T-helper 2 cell treated with Interferon-gamma antibody and Interleukin-4, amounts not matched to agents 5 μg/mL and 100 μg/mL, for 36 hours (primary cell): ENCODE measurements at regions not wholly inside any gene's neighbourhood (a gene's known extent, or its start where the extent isn't known, plus 50 kb on each side); places are given as distances from the start of the nearest gene placed in this dataset.

Source experiments
- DNase-seq: peaks from one replicate; pipeline ENCODE4 v3.0.0; 2021; ENCODE audit warnings: low spot score
- H3K27ac Mint-ChIP-seq: one replicate; pipeline ENCODE4 v1.8.0; 2021; ENCODE audit warnings: mild to moderate bottlenecking, mixed read lengths
- H3K27me3 Mint-ChIP-seq: one replicate; pipeline ENCODE4 v1.8.0; 2021; ENCODE audit warnings: low read depth, mixed read lengths
- H3K36me3 Mint-ChIP-seq: one replicate; pipeline ENCODE4 v1.8.0; 2021; ENCODE audit warnings: low read depth, mixed read lengths
- H3K4me1 Mint-ChIP-seq: one replicate; pipeline ENCODE4 v1.8.0; 2021; ENCODE audit warnings: low read depth, mixed read lengths
- H3K4me3 Mint-ChIP-seq: one replicate; pipeline ENCODE4 v1.8.0; 2022; ENCODE audit warnings: mild to moderate bottlenecking, moderate library complexity, mixed read lengths
- H3K9me3 Mint-ChIP-seq: one replicate; pipeline ENCODE4 v1.8.0; 2021; ENCODE audit warnings: mixed read lengths

DNA sequence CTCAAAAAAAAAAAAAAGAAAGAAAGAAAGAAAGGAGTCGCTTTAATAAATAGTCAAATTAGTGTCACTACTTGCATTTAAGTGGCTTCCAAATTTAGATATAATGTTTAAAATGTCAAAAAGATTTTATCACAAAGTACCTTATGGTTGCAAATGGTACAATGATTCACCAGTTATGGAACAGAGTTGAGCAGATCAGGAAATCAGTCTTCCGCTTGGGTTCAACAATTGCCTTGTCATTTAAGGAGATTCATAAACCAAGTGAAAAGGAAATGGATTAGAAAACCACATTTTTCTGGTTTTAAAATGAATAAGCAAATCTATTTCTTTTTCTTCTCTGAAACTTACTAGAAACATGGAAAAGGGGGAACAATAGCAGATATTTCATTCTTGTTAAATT is 94.8 kb upstream of the PTPRT start:
- no peak overlapping the region for H3K4me3 Mint-ChIP-seq
- no peak for DNase-seq
- peaks cover 11% of the 10 kb centered on the region for H3K27me3 Mint-ChIP-seq
- H3K27ac Mint-ChIP-seq = no peak overlapping the region
- no peaks in the 10 kb centered on the region for H3K36me3 Mint-ChIP-seq
- H3K9me3 Mint-ChIP-seq = no peaks in the 10 kb centered on the region
- H3K4me1 Mint-ChIP-seq = peaks cover 3% of the 10 kb centered on the region

DNA sequence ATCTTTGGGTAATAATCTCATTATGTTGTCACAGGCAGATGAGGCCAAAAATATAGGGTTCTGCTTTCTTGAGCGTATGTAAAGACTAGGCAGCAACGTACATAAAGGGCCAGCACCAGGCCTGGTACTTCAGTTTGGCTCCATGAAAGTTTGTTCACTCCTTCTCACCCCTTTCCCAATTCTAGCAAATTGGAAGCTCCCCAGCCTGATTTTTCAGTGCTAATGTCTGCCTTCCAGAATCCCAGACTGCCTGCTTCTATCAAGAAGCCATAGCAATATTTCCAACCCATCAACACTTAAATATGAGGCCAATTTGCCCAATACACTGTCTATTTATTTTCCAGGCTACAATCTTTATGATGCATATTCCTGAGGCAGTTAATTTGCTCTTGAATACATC is 93.4 kb upstream of the PTPRT start:
- no peaks in the 10 kb centered on the region for H3K36me3 Mint-ChIP-seq
- H3K27ac Mint-ChIP-seq = no peak overlapping the region
- H3K9me3 Mint-ChIP-seq = no peaks in the 10 kb centered on the region
- H3K4me3 Mint-ChIP-seq = no peak overlapping the region
- peaks cover 11% of the 10 kb centered on the region for H3K27me3 Mint-ChIP-seq
- DNase-seq = no peak
- H3K4me1 Mint-ChIP-seq = peaks cover 3% of the 10 kb centered on the region

- H3K36me3 Mint-ChIP-seq = no peaks in the 10 kb centered on the region
- H3K27ac Mint-ChIP-seq = no peak overlapping the region
- no peaks in the 10 kb centered on the region for H3K27me3 Mint-ChIP-seq
- no peak for DNase-seq
- H3K4me1 Mint-ChIP-seq = no peaks in the 10 kb centered on the region
- H3K4me3 Mint-ChIP-seq = no peak overlapping the region
- no peaks in the 10 kb centered on the region for H3K9me3 Mint-ChIP-seq
Observed at GRCh38 chr20:43271980-43272379, 82.3 kb upstream of the PTPRT start.

- Mint-ChIP-seq H3K36me3 (no peaks in the 10 kb centered on the region), H3K9me3 (no peaks in the 10 kb centered on the region), H3K27ac (no peak overlapping the region), H3K4me3 (no peak overlapping the region), H3K4me1 (no peaks in the 10 kb centered on the region), H3K27me3 (no peaks in the 10 kb centered on the region)
- DNase-seq = no peak
Observed at GRCh38 chr20:43265449-43265848, 75.7 kb upstream of the PTPRT start.

GRCh38 chr20:43263226-43263625 is 73.5 kb upstream of the PTPRT start:
- Mint-ChIP-seq H3K27me3 (no peaks in the 10 kb centered on the region), H3K4me3 (no peak overlapping the region), H3K9me3 (no peaks in the 10 kb centered on the region), H3K27ac (no peak overlapping the region), H3K36me3 (no peaks in the 10 kb centered on the region), H3K4me1 (no peaks in the 10 kb centered on the region)
- DNase-seq = no peak

GRCh38 chr20:43262341-43262740 is 72.6 kb upstream of the PTPRT start:
- Mint-ChIP-seq H3K36me3 (no peaks in the 10 kb centered on the region), H3K27me3 (no peaks in the 10 kb centered on the region), H3K4me3 (no peak overlapping the region), H3K4me1 (no peaks in the 10 kb centered on the region), H3K27ac (no peak overlapping the region), H3K9me3 (no peaks in the 10 kb centered on the region)
- no peak for DNase-seq

- DNase-seq = no peak
- Mint-ChIP-seq H3K9me3 (no peaks in the 10 kb centered on the region), H3K4me3 (no peak overlapping the region), H3K27ac (no peak overlapping the region), H3K36me3 (no peaks in the 10 kb centered on the region), H3K4me1 (no peaks in the 10 kb centered on the region), H3K27me3 (no peaks in the 10 kb centered on the region)
Observed at GRCh38 chr20:43255877-43256276, 66.2 kb upstream of the PTPRT start.

GRCh38 chr20:43252761-43253160 is 63.1 kb upstream of the PTPRT start:
- no peaks in the 10 kb centered on the region for H3K27me3 Mint-ChIP-seq
- no peak overlapping the region for H3K27ac Mint-ChIP-seq
- H3K4me3 Mint-ChIP-seq = no peak overlapping the region
- DNase-seq = no peak
- no peaks in the 10 kb centered on the region for H3K9me3 Mint-ChIP-seq
- H3K4me1 Mint-ChIP-seq = no peaks in the 10 kb centered on the region
- H3K36me3 Mint-ChIP-seq = no peaks in the 10 kb centered on the region

DNA sequence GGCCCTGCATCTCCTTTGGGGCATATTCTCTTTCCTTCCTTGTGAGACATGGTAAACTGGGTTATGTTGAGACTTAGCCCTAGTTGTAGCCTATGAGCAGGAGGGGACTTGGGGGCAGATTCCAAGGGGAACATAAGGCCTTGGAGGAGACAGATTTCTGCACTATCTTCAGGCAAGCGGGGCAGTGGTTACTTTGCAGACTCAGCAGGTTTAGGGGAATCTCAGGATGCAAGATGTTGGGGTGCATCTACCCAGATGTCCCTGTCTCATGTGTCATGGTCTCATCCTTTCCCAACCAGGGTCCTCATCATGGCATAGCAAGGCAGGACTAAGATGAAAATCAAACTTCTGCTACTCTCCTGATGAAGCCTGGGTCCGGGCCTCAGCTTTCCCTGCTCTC is 58.6 kb upstream of the PTPRT start:
- Mint-ChIP-seq H3K36me3 (no peaks in the 10 kb centered on the region), H3K27me3 (no peaks in the 10 kb centered on the region), H3K27ac (no peak overlapping the region), H3K4me3 (no peak overlapping the region), H3K9me3 (no peaks in the 10 kb centered on the region), H3K4me1 (no peaks in the 10 kb centered on the region)
- DNase-seq = no peak

- H3K4me3 Mint-ChIP-seq = no peak overlapping the region
- H3K27ac Mint-ChIP-seq = no peak overlapping the region
- H3K4me1 Mint-ChIP-seq = no peaks in the 10 kb centered on the region
- H3K9me3 Mint-ChIP-seq = no peaks in the 10 kb centered on the region
- DNase-seq = no peak
- H3K27me3 Mint-ChIP-seq = no peaks in the 10 kb centered on the region
- H3K36me3 Mint-ChIP-seq = no peaks in the 10 kb centered on the region
Observed at GRCh38 chr20:43247361-43247760, 57.7 kb upstream of the PTPRT start.

GRCh38 chr20:43244647-43245046 is 54.9 kb upstream of the PTPRT start:
- no peaks in the 10 kb centered on the region for H3K27me3 Mint-ChIP-seq
- H3K9me3 Mint-ChIP-seq = no peaks in the 10 kb centered on the region
- H3K4me1 Mint-ChIP-seq = no peaks in the 10 kb centered on the region
- no peak overlapping the region for H3K4me3 Mint-ChIP-seq
- H3K36me3 Mint-ChIP-seq = no peaks in the 10 kb centered on the region
- no peak overlapping the region for H3K27ac Mint-ChIP-seq
- no peak for DNase-seq

DNA sequence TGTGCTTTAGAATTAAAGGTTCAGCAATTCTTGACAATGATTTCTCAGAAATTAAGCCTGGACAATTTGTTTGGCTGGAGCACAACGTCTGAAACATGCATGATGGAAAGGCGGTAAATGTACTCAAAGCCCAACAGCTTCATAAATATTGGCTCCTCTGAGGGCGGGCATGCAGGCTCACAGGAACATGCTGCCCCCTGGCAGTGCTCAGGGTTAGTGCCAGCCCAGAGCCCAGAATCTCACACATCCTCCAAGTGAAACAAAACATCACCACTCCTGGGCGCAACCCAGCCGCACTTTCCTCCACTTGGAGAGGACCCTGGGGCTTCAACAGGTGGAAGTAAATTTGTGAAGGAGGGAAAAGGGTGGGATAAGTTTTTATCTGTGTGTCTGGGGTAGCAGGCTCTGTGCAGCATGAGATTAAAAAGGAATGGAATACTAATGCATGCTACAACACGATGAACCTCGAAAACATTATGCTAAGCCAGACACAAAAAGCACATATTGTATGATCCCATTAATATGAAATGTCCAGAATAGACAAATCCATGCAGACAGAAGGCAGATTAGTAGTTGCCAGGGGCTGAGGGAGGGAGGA is 54.1 kb upstream of the PTPRT start:
- no peak for DNase-seq
- H3K27ac Mint-ChIP-seq = no peak overlapping the region
- H3K4me1 Mint-ChIP-seq = no peaks in the 10 kb centered on the region
- no peak overlapping the region for H3K4me3 Mint-ChIP-seq
- H3K9me3 Mint-ChIP-seq = no peaks in the 10 kb centered on the region
- H3K27me3 Mint-ChIP-seq = no peaks in the 10 kb centered on the region
- no peaks in the 10 kb centered on the region for H3K36me3 Mint-ChIP-seq

- H3K9me3 Mint-ChIP-seq = no peaks in the 10 kb centered on the region
- no peaks in the 10 kb centered on the region for H3K36me3 Mint-ChIP-seq
- no peaks in the 10 kb centered on the region for H3K4me1 Mint-ChIP-seq
- H3K27ac Mint-ChIP-seq = no peak overlapping the region
- no peak for DNase-seq
- no peak overlapping the region for H3K4me3 Mint-ChIP-seq
- H3K27me3 Mint-ChIP-seq = no peaks in the 10 kb centered on the region
Observed at GRCh38 chr20:43241057-43241702, 51.5 kb upstream of the PTPRT start.
